ENCODE measurements at regions not wholly inside any gene's neighbourhood (a gene's known extent, or its start where the extent isn't known, plus 50 kb on each side); places are given as distances from the start of the nearest gene placed in this dataset.

DNA sequence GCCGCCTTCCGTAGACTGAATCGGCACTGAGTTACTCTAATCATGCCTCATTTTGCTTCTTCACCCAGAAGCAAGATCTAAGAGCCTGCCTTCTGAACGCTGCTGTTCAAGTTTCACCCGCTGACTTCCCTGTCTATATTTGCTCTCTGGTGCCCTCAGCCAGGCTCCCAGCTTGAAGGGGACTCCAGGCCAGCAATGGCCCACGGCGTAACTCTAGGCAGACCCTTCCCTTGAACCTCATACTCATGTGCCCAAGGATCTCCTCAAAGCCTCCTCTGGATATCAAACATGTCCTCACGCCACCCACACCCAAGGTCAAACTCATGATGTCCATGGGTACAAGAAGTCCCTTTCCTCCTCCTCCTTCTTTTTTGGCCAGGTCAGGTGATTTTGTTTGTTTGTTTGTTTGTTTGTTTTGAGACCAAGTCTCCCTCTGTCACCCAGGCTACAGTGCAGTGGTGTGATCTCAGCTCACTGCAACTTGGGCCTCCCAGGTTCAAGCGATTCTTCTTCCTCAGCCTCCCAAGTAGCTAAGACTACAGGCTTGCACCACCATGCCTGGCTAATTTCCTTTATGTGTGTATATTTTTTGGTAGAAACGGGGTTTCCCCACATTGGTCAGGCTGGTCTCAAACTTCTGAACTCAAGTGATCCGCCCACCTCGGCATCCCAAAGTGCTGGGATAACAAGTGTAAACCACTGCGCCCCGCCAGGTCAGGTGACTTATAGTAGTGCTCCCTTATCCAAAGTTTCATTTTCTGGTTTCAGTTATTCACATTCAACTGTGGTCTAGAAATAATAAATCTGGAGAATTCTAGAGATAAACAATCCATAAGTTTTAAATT lies 239.0 kb downstream of the SYK start:
- no peak for DNase-seq (ENCODE audit: low spot score)

DNA sequence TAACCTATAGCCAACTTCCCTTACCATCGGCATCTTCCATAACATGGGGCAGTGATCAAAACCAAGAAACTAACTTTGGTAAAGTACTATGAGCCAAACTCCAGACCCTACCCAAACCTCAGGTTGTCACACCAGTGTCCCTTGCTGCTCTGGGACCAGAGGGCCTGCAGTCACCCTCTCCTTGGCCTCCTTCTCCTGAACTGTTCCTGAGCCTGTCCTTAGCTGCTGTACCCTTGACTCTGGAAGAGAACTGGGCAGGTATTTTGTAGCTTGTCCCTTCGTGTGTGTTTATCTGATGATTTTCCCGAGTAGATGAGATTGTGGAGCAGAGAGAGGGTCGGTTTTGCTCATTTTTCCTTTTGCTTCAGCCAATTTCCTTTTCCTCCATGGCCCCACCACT lies 240.4 kb downstream of the SYK start:
- DNase-seq (ENCODE audit: low spot score): no peak

DNA sequence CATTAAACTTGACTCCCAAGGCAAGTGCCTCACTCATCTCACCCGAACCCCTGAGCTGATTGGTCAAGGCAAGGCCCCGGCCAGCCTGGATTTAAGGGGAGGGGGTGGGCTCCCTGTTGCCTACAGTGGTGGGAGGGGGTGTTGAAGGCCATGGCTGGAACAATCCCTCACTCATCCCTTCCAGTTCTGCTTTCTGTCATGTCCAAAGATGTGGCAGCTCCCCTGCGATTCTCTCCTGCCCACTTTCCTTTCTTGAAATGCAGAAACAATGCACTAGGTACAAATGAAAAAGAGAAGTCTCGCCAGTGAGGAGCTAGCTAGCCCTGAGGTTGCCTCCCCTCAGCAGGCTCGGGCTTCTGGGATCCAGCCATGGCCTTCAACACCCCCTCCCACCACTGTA lies 240.9 kb downstream of the SYK start:
- no peak for DNase-seq (ENCODE audit: low spot score)

DNA sequence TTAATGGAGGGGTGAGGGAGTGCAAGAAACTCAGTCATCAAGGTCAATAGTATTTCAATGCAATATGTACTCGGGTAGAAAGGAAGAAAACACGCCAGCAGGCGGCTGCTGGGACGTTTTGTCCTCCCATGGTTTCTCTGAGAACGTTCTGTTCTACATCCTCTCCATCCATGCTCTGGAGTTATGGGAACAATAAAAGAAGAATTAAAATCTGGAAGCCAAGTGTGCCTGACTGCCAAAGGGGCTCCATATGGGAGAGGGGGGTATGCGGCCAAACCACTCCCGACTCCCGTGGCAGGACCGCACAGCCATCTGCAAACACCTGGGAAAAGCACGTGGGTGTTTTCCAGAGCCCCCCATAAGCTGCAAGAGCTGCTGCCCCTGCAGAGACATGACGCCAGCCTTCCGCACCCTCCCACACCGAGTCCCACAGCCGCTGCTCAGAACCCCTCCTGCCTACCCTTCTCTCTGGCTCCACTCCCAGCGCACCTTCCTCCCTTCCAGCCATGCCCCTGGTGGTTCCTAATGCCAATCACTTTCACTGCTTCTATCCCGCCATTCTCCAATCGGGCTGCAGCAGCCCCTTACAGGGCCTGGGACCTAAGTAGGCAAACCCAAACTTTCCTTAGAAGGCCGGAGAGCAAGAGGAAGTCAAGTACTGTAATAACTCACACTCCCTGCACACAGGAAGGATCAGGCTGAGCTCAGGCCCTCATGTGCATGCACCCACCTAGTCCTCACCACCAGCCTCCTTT lies 241.6 kb downstream of the SYK start:
- no peak for DNase-seq (ENCODE audit: low spot score)

DNA sequence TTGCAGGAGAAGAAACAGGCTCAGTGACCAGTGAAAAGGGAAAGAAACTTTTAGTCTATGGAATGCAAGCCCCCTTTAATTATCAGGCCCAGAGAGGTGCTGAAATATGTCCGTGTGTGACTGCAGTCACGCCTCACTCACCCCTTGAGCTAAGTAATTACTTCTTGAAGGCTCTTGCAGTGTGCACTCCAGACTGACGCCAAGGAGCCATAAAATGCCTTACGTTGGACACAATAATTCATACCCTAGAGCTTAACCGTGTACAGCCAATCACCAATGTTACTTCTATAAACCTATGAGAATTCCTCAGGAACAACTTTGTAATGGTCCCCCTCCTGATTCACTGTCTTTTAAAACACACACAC lies 242.2 kb downstream of the SYK start:
- no peak for DNase-seq (ENCODE audit: low spot score)

DNA sequence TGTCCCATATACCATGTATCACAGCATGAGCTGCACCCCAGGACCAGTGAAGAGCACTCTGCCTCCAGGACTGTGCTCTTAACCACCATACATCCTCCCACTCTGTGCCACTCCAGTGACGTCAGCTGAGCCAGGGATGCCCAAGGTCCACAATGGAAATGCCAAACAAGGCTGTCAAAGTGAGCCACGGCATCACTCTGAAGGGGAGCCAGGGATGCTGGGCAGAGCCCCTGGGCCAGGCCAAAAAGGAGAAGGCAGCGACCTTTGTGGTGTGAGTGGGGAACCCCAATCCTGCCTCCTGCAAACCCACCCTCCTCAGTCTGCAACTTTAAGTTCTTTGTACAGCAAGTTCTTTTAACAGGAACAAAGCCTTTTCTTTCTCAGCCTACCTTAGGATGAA lies 242.7 kb downstream of the SYK start:
- no peak for DNase-seq (ENCODE audit: low spot score)

DNA sequence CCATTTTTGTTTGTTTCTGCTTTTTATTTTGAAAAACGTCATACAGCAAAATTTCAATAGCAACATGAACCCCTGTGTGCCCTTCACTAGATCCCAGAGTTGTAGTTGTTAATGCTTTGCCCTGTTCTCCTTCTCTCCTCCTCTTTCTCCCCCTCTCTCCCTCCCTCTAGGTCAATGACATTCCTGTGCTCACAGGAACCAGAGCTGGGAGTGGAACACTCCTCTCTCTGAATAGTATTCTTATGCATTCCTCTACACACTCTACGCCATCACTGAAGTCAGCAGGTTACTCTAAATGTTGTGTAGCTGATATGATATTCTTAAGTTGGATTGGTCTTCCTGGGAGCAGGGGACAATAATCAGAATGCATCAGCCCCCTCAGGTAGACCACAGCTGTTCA lies 243.4 kb downstream of the SYK start:
- no peak for DNase-seq (ENCODE audit: low spot score)

DNA sequence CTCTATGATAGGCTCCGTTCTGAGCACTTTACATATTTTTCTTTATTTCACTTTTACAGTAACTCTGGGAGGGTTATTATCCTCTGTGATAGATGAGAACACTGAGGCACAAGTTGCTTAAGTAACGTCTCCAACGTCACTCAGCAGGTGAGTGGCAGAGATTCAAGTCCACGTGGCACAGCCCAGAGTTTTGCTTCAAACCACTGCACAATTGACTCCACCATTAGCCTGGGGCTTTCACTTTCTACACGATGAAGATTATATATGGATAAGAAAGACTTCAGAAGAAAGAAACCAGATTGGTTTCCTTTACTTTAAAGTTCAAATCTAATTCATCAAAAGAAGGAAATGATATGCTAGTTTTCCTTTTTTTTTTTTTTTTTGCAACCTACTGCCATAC lies 245.9 kb downstream of the SYK start:
- DNase-seq (ENCODE audit: low spot score): no peak

DNA sequence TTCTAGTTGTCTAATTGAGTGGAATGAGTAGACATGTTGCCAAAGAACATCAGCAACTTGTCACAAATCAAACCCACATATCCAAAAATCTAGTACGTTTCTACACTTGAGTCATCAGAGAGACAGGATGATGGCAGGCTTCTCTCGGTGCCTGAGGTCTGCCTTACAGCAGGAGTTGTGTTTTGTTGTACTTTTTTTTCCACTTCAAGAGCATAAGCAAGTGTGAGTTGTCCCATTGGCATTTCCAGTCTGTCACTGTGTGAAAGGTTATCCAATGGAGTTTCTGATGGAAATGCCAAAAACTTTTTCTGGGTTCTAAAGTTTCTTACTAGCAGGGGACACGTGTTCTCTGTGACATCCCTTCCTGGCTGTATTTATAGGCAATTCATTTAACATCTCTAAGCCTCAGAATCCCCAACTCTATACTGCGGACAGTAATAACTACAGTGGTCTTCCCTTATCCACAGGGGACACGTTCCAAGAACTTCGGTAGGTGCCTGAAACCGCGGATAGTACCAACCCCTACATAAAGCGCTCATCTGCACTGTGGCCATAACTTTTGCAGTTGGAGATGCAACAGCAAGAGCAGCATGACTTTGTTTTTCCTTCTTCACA lies 246.5 kb downstream of the SYK start:
- DNase-seq (ENCODE audit: low spot score): peak; percentile 72

DNA sequence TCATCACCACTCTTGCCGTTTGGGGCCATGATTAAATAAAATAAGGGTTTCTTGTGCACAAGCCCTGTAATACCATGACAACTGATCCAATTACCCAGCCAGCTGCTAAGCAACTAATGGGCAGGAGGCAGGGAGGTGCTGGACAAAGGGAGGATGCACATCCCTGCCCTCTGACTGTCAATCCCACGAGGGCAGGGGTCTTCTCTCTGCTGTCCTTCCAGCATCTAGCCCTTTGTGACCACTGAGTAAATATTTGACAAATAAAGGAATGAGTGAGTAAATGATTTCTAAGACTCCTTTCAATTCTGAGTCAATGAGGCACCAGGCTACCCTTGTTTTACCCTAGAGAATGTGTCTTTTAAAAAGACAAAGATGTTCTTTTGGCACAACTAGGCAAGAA lies 247.1 kb downstream of the SYK start:
- DNase-seq (ENCODE audit: low spot score): no peak

DNA sequence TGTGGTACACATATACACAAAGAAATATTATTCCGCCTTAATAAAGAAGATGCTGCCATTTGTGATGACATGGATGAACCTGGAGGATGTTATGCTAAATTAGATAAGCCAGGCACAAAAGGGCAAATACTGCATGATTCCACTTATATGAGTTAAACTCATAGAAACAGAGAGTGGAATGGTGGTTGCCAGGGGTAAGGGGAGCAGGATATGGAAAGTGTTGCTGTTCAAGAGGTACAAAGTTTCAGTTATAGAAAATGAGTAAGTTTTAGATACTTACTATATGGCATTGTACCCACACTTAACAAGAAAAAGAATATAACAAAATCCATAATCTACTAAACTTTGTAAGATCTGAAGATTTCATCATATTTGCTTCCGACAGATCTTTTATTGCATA lies 252.2 kb downstream of the SYK start:
- DNase-seq (ENCODE audit: low spot score): no peak

DNA sequence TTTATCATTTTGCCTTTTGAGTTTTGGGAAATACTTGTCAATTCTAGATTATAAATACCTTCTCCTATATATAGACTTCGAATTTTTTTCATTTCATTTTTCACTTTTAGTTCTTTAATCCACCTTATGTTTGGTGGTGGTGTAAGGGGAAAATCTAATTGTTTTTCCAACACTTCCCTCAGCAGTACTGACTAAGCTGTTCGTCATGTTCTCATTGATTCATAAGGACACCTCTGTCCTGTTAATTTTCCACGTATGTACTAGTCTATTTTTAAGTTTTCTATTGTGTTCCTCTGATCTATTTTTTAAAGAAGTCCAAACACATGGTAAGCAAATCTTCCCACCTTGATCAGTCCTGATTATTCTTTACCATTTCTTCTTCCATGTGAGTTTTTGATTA lies 254.2 kb downstream of the SYK start:
- DNase-seq (ENCODE audit: low spot score): no peak

DNA sequence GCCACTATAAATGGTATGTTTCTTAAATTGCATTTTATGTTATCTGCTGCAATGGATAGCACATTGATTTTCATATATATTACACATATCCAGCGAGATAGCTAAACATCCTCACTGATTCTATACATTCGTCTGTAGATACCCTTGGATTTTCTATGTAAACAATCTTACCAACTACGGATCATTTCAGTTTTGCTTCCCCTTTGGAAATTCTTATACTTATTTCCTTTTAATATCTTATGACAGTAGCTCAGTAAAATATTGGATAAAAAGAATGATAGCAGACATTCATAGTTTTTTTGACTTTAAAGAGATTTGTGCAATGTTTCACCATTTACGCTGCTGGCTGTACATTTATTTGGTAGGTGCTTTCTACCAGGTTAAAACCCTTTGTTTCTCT lies 254.9 kb downstream of the SYK start:
- no peak for DNase-seq (ENCODE audit: low spot score)

DNA sequence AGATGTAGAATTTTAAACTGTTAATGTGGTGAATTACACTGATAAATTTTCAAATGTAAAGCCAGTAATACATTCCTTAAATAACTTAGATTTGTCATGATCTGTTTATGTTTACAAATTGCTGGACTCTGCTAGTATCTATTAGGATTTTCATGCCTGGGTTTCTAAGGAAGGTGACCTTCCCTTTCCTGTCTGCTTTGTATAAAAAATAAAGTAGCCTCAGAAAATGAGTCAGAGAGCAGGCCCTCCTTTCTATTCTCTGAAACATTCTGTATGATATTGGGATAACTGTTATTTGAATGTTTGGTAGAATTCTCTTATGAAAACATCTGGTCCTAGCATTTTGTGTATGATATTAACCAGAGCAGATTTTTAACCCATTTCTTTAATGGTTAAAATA lies 255.3 kb downstream of the SYK start:
- DNase-seq (ENCODE audit: low spot score): no peak

DNA sequence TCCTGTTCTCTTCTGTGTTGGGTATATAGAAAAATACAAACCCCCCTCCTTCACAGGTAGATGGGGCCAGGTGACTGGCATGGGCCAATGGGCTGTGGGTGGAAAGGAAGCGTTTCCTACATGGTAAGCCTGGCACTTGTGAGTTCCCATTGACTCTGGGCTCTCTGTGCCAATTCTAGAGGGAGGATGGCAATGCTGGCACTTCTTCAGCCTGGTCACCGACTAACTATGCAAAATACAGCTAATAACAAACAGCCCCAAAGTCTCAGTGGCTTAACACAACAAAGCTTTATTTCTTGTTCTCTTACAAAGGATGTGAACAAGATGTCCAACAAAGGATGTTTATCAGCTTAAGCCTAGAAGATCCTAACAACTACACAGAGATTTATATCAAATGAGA lies 258.1 kb downstream of the SYK start:
- DNase-seq (ENCODE audit: low spot score): peak; percentile 33

DNA sequence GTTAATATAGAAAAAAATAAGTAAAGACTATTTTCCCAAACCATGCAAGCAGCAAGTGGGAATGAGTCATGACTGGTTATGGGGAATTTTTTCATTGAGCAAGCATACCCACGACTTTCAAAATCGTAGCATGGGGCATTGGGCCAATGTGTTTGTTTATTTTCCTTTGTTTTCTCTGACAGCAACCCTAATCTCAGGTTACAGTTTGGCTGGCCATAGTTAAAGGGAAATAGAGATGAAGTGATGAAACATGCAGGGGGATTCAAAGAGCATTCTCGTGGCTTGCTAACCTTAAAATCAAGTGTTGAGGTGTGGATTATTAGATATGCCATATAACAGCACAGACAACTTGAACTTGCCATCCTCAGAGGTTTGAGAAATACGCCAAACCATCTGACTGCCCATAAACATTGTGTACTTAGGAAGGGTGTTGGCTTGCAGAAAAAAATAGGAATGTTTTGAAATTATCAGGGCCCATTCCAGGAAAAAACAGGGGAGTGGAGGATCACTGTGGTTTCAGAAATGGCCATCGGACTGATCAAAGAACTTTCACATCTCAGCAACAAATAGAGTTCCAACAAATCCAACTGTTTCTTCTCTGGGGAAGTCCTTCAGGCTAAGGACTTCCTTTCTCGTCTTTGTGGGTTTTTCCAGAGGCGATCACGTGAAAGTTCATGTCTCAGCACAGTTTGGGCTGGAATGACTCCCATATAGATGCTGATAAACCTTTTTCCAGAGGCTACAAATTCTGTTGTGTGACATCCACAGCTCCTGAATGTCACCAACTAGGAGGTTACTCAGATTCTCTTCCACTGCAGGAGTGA lies 259.1 kb downstream of the SYK start:
- peak; percentile 85 for DNase-seq (ENCODE audit: low spot score)

DNA sequence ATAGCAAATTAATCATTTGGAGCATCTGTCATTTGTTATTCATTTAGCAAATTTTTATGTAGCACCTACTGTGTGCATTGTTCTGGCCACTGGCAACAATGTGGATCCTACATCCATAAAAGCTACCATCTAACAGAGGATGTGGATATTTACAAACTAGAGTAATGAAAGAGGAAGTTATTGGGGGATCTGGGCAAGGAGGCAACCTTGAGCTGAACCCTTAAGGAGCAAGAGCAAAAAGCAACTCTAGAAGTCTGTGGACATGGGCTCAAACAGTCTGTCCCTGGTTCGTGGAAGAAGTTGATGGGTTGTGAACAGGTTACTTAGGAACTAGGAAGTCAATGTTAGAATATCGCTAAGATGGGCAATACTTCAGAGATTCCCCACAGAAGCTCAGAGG lies 259.9 kb downstream of the SYK start:
- DNase-seq (ENCODE audit: low spot score): no peak

DNA sequence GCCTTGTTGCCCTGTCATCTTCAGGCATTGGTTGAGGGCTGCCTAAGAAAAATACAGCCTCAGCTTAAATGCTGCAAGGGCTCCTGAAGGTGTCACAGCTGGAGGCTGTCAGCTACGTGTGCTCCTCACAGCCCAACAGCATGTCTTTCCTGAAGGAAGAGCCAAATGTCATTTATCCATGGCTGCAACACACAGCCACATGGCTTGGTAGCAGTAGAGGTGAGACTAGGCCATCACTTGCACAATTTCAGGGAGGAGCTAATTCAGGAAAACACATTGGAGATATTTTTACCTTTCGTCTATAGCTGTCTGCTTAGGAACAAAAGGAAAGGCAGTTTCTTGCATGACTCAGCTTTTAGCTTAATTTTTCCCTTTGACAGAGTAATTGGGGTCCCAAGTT lies 260.7 kb downstream of the SYK start:
- DNase-seq (ENCODE audit: low spot score): no peak

DNA sequence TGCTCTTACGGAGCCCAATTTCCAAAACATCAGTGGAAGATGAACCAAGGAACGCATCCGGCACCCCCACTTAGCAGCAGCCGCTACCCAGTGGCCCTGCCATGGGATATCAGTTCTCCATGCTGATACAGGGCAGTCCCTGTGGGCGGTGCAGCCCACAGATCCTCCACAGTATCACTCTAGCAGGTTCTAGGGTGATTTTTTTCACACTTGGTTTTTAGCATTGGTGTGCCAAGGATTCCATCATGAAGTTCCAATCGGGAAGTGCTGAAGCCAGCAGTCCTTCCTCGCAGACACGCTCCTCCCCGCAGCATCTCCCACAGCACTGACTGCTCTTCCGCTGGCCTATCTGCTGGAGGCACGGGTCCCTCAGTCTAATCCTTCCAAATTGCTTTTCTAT lies 261.9 kb downstream of the SYK start:
- DNase-seq (ENCODE audit: low spot score): no peak

DNA sequence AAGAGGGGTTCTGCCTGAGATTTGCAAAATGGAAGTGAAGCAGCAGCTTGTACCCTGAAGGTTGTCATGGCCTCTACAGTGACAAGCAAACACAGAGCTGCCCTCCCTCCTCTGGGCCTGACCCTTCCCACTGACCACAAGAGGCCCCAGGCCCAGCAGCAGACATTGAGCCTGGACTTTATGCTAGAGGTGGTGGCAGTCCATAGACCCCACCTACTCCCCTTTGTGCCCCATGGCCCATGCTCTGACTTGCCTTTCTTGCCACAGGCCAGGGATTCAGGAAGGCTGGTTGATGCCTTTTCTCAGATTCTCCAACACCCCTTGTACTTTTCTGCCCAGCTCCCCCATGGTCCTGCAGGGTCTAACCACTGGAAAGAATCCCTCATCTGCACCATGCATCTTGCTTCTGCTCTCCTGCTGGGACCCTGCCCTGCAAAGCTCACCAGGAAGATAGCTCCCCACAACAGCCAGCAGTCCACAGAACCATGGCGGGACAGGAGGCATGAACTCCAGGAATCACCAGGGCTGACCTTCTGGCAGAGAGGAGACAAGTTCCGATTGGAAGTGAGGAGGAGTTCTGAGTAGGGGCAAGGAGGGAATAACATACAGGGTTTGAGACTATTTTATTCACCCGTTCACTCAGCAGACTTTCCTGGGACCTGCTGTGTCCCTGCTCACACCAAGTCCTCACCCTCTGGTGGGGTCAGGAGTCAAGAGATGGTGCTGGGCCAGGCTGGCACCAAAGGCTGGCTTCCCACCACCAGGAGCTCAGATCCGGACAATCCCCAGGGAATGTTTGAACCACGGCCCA lies 263.8 kb downstream of the SYK start:
- DNase-seq (ENCODE audit: low spot score): no peak

DNA sequence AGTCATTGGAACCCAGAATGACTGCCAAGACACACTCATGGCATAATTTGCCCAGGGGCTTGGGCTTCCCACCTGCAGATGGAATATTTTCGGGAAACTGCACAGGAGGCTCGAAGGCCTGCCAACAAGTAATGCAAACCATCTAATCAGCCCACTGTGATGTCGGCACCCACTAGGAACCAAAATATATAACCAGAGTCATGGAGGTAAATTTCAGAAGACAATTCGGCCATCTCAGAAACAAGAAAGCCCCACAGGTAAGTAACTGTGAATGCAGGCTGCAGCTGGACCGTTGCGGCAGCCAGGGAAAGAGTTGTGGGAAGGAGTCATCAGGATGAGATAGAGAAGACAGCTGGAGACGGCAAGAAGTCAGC lies 264.4 kb downstream of the SYK start:
- no peak for DNase-seq (ENCODE audit: low spot score)

DNA sequence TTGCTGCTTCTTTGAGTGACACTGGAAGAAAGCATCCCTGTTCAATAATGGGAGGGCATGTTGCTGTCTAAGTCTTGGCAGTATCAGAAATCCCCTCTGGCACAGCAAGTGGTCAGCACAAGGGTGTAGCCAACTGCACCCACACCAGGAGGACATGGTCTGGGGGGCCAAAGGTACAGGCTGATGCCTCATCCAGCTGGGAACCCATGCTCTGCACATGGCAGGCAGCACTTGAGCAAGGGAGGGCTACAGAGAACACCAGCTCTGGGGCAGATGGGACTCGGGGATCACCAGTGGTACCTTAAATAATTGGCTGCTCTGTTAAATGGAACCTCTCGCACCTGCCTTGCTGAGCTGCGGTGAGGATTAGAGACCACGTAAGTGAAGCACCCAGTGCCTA lies 265.2 kb downstream of the SYK start:
- no peak for DNase-seq (ENCODE audit: low spot score)
